ENCODE measurements at regions not wholly inside any gene's neighbourhood (a gene's known extent, or its start where the extent isn't known, plus 50 kb on each side); places are given as distances from the start of the nearest gene placed in this dataset.

- TF ChIP-seq, protein P1, sequence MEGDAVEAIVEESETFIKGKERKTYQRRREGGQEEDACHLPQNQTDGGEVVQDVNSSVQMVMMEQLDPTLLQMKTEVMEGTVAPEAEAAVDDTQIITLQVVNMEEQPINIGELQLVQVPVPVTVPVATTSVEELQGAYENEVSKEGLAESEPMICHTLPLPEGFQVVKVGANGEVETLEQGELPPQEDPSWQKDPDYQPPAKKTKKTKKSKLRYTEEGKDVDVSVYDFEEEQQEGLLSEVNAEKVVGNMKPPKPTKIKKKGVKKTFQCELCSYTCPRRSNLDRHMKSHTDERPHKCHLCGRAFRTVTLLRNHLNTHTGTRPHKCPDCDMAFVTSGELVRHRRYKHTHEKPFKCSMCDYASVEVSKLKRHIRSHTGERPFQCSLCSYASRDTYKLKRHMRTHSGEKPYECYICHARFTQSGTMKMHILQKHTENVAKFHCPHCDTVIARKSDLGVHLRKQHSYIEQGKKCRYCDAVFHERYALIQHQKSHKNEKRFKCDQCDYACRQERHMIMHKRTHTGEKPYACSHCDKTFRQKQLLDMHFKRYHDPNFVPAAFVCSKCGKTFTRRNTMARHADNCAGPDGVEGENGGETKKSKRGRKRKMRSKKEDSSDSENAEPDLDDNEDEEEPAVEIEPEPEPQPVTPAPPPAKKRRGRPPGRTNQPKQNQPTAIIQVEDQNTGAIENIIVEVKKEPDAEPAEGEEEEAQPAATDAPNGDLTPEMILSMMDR (IDR thresholded peaks at IDR 0.05; ENCODE audit: borderline replicate concordance, extremely low read depth, low read length, poor library complexity, severe bottlenecking), result no peak
- TF ChIP-seq EZH2 (IDR thresholded peaks at IDR 0.05; ENCODE audit: borderline replicate concordance, low read depth, low read length, severe bottlenecking), result no peak
Measured at GRCh38 chr5:82971901-82972300, 105.3 kb downstream of the TMEM167A start.

Data from DND-41 (cell line).